Kidney (tissue), 13 donors: ENCODE measurements at regions not wholly inside any gene's neighbourhood (a gene's known extent, or its start where the extent isn't known, plus 50 kb on each side); places are given as distances from the start of the nearest gene placed in this dataset.

Experiments used
- DNase-seq, 5 donors: peaks; one replicate each; pipeline ENCODE4 v3.0.0-alpha.2; 2013 to 2020
- FAIRE-seq: peaks from 2 replicates; lab custom pipeline; 2012; peaks lifted over from hg19 to GRCh38; lab: Jason Lieb, UNC
- H3K27ac ChIP-seq, 2 donors: one replicate each; pipeline ENCODE4 v1.7.0; 2013; ENCODE audit warnings: low read depth in 2 of 2, low read length in 2 of 2, inconsistent platforms in 1 of 2
- H3K27me3 ChIP-seq: one replicate; pipeline ENCODE4 v1.7.1; 2013; ENCODE audit warnings: low read length, inconsistent platforms; ENCODE audit not compliant: control insufficient read depth, insufficient read depth
- H3K36me3 ChIP-seq, 3 donors: one replicate each; pipeline versions ENCODE4 v1.7.0 to v1.7.1; 2013; ENCODE audit warnings: low read length in 3 of 3, control low read depth in 1 of 3, inconsistent platforms in 1 of 3; ENCODE audit not compliant: insufficient read depth in 3 of 3, control insufficient read depth in 2 of 3
- H3K4me1 ChIP-seq, 3 donors: one replicate each; pipeline versions ENCODE4 v1.7.0 to v1.7.1; 2013; ENCODE audit warnings: low read length in 3 of 3, inconsistent platforms in 1 of 3, low read depth in 1 of 3; ENCODE audit not compliant: control insufficient read depth in 2 of 3, insufficient read depth in 2 of 3
- H3K4me3 ChIP-seq, 3 donors: one replicate each; pipeline versions ENCODE4 v1.7.0 to v1.8.1; 2013; ENCODE audit warnings: low read length in 3 of 3, control low read depth in 1 of 3, inconsistent platforms in 1 of 3
- H3K9ac ChIP-seq, 3 donors: one replicate each; pipeline versions ENCODE4 v1.7.0 to v1.7.1; 2013; ENCODE audit warnings: low read length in 3 of 3, control low read depth in 1 of 3, inconsistent platforms in 1 of 3
- H3K9me3 ChIP-seq, 3 donors: one replicate each; pipeline versions ENCODE4 v1.7.0 to v1.7.1; 2013; ENCODE audit warnings: low read length in 3 of 3, control low read depth in 1 of 3, inconsistent platforms in 1 of 3; ENCODE audit not compliant: control insufficient read depth in 2 of 3, insufficient read depth in 1 of 3
- intact Hi-C: fragments of 100-400 bp; cut with DNase I; formaldehyde crosslinking; loops from one replicate; pipeline ENCODE4 v1.11.1; 2022
- TF ChIP-seq, protein P1 (sequence below): IDR thresholded peaks from 3 replicates; pipeline ENCODE4 v1.5.1; 2012; ENCODE audit warnings: mild to moderate bottlenecking, moderate library complexity, borderline replicate concordance; ENCODE audit not compliant: insufficient read depth; ENCODE audit errors: extremely low read depth
- donor health status: control.
- donor health status: control.
- donor health status: control.
- donor health status: control.
- donor health status: control.
- donor health status: DM: yes; HTN: yes; CAD: no.
- donor health status: Normal renal cell carcinoma (clear cell type).

DNA sequence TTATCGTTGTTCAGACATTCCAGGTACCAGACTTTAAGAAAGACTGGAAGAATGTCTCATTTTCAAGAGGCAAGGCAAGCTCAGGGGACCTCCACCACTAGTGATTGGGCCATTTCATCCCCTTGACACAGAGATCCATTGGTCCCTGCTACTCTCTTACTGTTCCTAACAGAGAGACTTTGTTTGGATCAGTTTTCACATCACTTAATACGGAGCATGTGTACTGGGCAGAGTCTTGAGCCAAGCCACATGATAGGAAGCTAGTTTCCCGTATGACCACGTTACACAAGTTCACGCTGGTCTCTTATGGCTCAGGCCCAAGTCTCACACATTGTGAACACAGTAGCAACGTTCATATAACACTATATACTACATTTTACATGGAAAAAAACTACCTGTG lies 269.9 kb downstream of the BAMBI start:
- H3K9ac ChIP-seq: no peak overlapping the region
- H3K9me3 ChIP-seq: no peaks in the 10 kb centered on the region
- FAIRE-seq (no peak), DNase-seq (peak in 1 of 5 donors; percentile 23)
- TF ChIP-seq, protein P1, sequence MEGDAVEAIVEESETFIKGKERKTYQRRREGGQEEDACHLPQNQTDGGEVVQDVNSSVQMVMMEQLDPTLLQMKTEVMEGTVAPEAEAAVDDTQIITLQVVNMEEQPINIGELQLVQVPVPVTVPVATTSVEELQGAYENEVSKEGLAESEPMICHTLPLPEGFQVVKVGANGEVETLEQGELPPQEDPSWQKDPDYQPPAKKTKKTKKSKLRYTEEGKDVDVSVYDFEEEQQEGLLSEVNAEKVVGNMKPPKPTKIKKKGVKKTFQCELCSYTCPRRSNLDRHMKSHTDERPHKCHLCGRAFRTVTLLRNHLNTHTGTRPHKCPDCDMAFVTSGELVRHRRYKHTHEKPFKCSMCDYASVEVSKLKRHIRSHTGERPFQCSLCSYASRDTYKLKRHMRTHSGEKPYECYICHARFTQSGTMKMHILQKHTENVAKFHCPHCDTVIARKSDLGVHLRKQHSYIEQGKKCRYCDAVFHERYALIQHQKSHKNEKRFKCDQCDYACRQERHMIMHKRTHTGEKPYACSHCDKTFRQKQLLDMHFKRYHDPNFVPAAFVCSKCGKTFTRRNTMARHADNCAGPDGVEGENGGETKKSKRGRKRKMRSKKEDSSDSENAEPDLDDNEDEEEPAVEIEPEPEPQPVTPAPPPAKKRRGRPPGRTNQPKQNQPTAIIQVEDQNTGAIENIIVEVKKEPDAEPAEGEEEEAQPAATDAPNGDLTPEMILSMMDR: no peak
- H3K4me3 ChIP-seq: no peak overlapping the region
- intact Hi-C loops: no loop called here
- H3K4me1 ChIP-seq: no peaks in the 10 kb centered on the region
- no peak overlapping the region for H3K27ac ChIP-seq
- H3K36me3 ChIP-seq: no peaks in the 10 kb centered on the region
- no peaks in the 10 kb centered on the region for H3K27me3 ChIP-seq

DNA sequence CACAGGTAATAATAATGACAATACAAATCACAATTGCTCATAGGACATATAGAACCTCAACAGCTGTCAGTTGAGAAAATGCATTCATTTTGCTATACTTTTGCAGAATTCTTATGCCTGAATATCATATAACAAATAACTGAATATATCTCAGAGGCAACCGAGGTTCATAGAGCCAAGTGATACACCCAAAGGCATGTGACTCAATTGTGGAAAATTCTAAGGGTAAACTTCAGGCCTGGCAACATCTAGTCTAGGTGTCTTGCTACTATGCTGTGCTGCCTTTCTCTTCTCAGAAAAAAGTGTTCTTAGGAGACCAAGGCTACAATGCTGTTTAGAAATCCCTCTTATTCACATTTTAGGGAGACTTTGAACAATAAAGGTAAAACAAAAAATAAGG lies 270.7 kb downstream of the BAMBI start:
- DNase-seq (no peak), FAIRE-seq (no peak)
- intact Hi-C loops: no loop called here
- no peaks in the 10 kb centered on the region for H3K9me3 ChIP-seq
- H3K9ac ChIP-seq: no peak overlapping the region
- H3K27me3 ChIP-seq: no peaks in the 10 kb centered on the region
- H3K36me3 ChIP-seq: no peaks in the 10 kb centered on the region
- H3K4me3 ChIP-seq: no peak overlapping the region
- H3K4me1 ChIP-seq: no peaks in the 10 kb centered on the region
- H3K27ac ChIP-seq: no peak overlapping the region
- TF ChIP-seq, protein P1: no peak

DNA sequence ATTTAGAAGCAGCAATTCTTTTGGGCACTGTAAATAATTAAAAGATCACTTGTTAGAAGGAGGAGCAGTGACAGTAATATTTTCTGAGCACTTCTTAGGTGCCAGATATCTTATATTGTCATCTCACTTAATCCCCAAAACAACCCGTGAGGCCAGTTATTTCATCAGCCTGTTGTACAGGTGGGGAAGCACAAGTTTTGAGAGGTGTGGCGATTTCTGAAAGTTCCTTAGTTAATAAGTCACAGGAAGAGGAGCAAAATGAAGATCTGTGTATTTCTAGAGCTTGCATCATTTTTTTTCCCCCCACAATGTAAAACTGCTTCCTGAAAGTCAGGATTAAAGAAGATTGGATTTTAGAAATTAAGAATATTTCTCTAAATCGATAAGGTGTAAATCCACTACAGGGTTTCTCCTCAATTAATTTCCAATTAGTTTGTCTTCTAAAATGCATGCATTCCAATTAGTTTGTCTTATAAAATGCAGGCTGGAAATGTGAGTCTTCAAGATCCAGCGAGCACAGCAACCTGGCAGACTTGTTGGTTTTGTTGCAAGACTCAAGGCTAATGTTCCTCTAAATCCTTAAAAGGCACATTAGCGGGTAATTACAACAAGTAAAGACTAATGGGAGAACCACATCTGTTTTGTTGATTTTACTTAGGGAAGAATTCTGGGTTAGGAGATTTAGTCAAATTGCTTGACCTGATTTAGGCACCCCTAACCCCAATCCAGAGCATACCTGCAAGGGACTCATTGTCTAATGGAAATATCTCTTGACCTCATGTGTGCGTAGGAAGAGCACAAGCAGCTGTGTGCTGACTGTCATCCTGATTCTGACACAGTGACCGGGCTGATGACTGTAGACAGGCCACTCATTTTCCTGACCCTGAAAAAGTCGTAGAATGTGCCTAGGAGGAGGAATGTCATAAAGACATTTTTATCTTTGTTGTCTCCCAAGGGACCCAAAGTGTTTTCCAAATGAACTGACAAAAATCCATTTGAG lies 272.0 kb downstream of the BAMBI start:
- Histone ChIP-seq H3K9ac (no peak overlapping the region), H3K4me1 (no peaks in the 10 kb centered on the region), H3K9me3 (no peaks in the 10 kb centered on the region), H3K27me3 (no peaks in the 10 kb centered on the region), H3K4me3 (no peak overlapping the region), H3K36me3 (no peaks in the 10 kb centered on the region), H3K27ac (no peak overlapping the region)
- DNase-seq: peak in 1 of 5 donors; percentile 21
- intact Hi-C loops: no loop called here
- TF ChIP-seq, protein P1: no peak
- no peak for FAIRE-seq
